Cardiac fibroblast (primary cell): ENCODE measurements at regions not wholly inside any gene's neighbourhood (a gene's known extent, or its start where the extent isn't known, plus 50 kb on each side); places are given as distances from the start of the nearest gene placed in this dataset.

Experiments used
- DNase-seq, 2 donors: peaks; one replicate each; pipeline versions ENCODE4 v3.0.0 to v3.0.0-alpha.2; 2010; ENCODE audit warnings: low read depth in 2 of 2
- H3K4me3 ChIP-seq, 2 donors: replicated peaks in 1 of 2; 1 replicate in 1 of 2; 2 replicates in 1 of 2; pipeline ENCODE4 v1.5.1; 2011; ENCODE audit warnings: low read depth in 2 of 2, low read length in 2 of 2, mild to moderate bottlenecking in 2 of 2, moderate library complexity in 1 of 2
- TF ChIP-seq, protein P1 (sequence below): IDR thresholded peaks from one replicate; pipeline ENCODE4 v1.5.1; 2011; ENCODE audit warnings: low read depth, mild to moderate bottlenecking, low read length, inconsistent platforms

- H3K4me3 ChIP-seq: no peak overlapping the region
- DNase-seq: no peak
- TF ChIP-seq, protein P1, sequence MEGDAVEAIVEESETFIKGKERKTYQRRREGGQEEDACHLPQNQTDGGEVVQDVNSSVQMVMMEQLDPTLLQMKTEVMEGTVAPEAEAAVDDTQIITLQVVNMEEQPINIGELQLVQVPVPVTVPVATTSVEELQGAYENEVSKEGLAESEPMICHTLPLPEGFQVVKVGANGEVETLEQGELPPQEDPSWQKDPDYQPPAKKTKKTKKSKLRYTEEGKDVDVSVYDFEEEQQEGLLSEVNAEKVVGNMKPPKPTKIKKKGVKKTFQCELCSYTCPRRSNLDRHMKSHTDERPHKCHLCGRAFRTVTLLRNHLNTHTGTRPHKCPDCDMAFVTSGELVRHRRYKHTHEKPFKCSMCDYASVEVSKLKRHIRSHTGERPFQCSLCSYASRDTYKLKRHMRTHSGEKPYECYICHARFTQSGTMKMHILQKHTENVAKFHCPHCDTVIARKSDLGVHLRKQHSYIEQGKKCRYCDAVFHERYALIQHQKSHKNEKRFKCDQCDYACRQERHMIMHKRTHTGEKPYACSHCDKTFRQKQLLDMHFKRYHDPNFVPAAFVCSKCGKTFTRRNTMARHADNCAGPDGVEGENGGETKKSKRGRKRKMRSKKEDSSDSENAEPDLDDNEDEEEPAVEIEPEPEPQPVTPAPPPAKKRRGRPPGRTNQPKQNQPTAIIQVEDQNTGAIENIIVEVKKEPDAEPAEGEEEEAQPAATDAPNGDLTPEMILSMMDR: no peak
Observed at GRCh38 chr1:57492586-57493226, 68.8 kb upstream of the DAB1 start.

DNA sequence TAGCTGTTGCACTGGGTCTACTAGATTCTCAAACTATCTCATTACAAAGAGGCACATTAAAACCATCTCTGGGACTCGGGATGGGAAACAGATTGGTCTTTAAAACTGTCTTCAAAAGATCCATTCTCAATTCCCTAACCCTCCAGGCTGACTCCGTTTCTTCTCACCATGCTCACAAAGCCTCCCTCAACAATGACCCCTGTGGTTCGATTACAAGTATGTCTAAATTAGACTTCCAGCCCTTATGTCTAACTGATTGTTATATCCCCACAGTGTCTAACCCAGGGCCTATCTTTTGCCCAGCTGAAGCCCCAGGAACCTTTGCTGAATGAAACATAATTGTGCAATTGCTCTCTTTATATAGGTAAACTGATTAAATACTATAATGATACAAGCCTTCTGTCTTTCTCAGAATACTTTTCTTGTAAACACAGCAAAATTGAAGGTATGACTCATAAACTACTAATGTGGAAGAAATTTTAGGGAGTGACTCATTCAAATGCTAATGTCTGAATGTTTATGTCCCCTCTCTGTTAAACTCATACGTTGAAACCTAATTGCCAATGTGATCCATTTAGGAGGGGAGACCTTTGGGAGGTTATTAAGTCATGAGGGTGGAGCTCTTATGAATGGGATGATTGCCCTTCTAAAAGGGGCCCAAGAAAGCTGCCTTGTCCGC is 65.6 kb upstream of the DAB1 start:
- TF ChIP-seq, protein P1: no peak
- DNase-seq: peak; percentile 55 to 78
- no peak overlapping the region for H3K4me3 ChIP-seq

- peak; percentile 56 to 75 for DNase-seq
- no peak overlapping the region for H3K4me3 ChIP-seq
- TF ChIP-seq, protein P1: no peak
Observed at GRCh38 chr1:57485643-57486042, 61.8 kb upstream of the DAB1 start.

DNA sequence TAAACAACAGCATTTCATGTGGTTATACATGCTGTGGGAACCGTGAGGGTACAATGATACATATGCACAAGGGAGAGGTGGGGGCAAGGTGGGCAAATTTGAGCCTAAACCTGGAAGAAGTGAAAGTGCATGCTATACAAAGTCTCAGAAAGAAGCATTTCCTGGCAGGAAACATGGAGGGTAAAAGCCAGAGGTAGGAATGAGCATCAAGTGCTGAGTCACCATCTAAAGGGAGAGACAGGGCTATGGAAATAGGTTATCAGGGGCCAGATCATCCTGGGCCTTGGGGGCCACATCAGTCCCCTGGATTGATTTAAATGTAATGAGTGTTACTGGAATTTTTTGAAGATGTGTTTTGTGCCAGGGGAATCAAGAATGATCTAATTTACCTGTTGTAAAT is 60.1 kb upstream of the DAB1 start:
- H3K4me3 ChIP-seq: no peak overlapping the region

DNA sequence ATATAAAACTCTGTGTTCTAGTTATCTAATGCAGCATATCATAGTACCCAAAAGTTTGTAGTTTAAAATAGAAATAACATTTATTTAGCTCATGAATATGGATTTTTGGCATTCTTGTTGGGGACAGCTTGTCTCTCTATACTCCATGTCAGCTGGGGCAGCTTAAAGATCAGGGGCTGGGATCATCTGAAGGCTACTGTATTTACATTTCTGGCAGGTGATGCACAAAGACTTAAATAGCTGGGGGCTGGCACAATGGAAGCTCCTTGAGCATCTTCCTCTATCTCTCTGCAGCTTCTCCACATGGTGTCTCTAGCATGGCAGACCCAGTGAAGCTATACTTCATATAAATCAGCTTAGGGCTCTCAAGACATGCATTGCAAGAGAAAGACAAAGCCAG is 55.6 kb upstream of the DAB1 start:
- DNase-seq: no peak
- TF ChIP-seq, protein P1: no peak
- H3K4me3 ChIP-seq: no peak overlapping the region

More for the DNA sequence above, 60.1 kb upstream of the DAB1 start:
- DNase-seq: no peak
- TF ChIP-seq, protein P1: no peak

- TF ChIP-seq, protein P1: no peak
- no peak for DNase-seq
- H3K4me3 ChIP-seq: no peak overlapping the region
Observed at GRCh38 chr1:57475366-57475765, 51.5 kb upstream of the DAB1 start.
